Adipocyte (in vitro differentiated cells): ENCODE measurements at regions not wholly inside any gene's neighbourhood (a gene's known extent, or its start where the extent isn't known, plus 50 kb on each side); places are given as distances from the start of the nearest gene placed in this dataset.
"Not testable (repeated sequence)": the region's sequence is repeated elsewhere in the genome, so short reads cannot be mapped to it uniquely, and the experiment has no call there.

Source experiments
- DNase-seq: peaks from one replicate; pipeline ENCODE4 v3.0.0-alpha.2; 2015; ENCODE audit warnings: low read depth
- H3K27me3 ChIP-seq: replicated peaks from 2 replicates; pipeline ENCODE4 v1.7.0; 2013; ENCODE audit warnings: mild to moderate bottlenecking, low read length, moderate library complexity; ENCODE audit not compliant: control insufficient read depth, insufficient read depth
- H3K36me3 ChIP-seq: 2 replicates; pipeline ENCODE4 v1.7.0; 2013; ENCODE audit warnings: low read length, mild to moderate bottlenecking, moderate library complexity; ENCODE audit not compliant: control insufficient read depth, insufficient read depth, severe bottlenecking
- H3K4me1 ChIP-seq: 2 replicates; pipeline ENCODE4 v1.7.0; 2013; ENCODE audit warnings: mild to moderate bottlenecking, low read length, moderate library complexity; ENCODE audit not compliant: control insufficient read depth, insufficient read depth
- H3K4me3 ChIP-seq: 2 replicates; pipeline ENCODE4 v1.7.0; 2013; ENCODE audit warnings: mild to moderate bottlenecking, low read length, moderate library complexity
- H3K9ac ChIP-seq: 2 replicates; pipeline ENCODE4 v1.7.0; 2013; ENCODE audit warnings: mild to moderate bottlenecking, low read length, moderate library complexity
- H3K9me3 ChIP-seq: 2 replicates; pipeline ENCODE4 v1.7.0; 2013; ENCODE audit warnings: mild to moderate bottlenecking, low read length, moderate library complexity; ENCODE audit not compliant: control insufficient read depth

GRCh38 chr7:83857691-83858090 is 208.8 kb upstream of the SEMA3E start:
- no peaks in the 10 kb centered on the region for H3K9me3 ChIP-seq
- no peaks in the 10 kb centered on the region for H3K4me1 ChIP-seq
- DNase-seq: no peak
- H3K27me3 ChIP-seq: no peaks in the 10 kb centered on the region
- H3K36me3 ChIP-seq: no peaks in the 10 kb centered on the region
- H3K9ac ChIP-seq: no peak overlapping the region
- H3K4me3 ChIP-seq: no peak overlapping the region

GRCh38 chr7:83856094-83856493 is 207.2 kb upstream of the SEMA3E start:
- DNase-seq: no peak
- Histone ChIP-seq H3K27me3 (no peaks in the 10 kb centered on the region), H3K4me1 (no peaks in the 10 kb centered on the region), H3K36me3 (no peaks in the 10 kb centered on the region), H3K4me3 (no peak overlapping the region), H3K9me3 (no peaks in the 10 kb centered on the region), H3K9ac (no peak overlapping the region)

GRCh38 chr7:83852136-83852535 is 203.2 kb upstream of the SEMA3E start:
- Histone ChIP-seq H3K36me3 (no peaks in the 10 kb centered on the region), H3K27me3 (no peaks in the 10 kb centered on the region)

GRCh38 chr7:83851551-83851950 is 202.6 kb upstream of the SEMA3E start:
- Histone ChIP-seq H3K9ac (no peak overlapping the region), H3K27me3 (no peaks in the 10 kb centered on the region), H3K4me3 (no peak overlapping the region), H3K36me3 (no peaks in the 10 kb centered on the region), H3K4me1 (peaks cover 24% of the 10 kb centered on the region), H3K9me3 (no peaks in the 10 kb centered on the region)
- DNase-seq: no peak

More at GRCh38 chr7:83852136-83852535, 203.2 kb upstream of the SEMA3E start:
- Histone ChIP-seq H3K9me3 (no peaks in the 10 kb centered on the region), H3K4me3 (no peak overlapping the region), H3K4me1 (peaks cover 24% of the 10 kb centered on the region), H3K9ac (no peak overlapping the region)
- no peak for DNase-seq

- Histone ChIP-seq H3K36me3 (no peaks in the 10 kb centered on the region), H3K9ac (no peak overlapping the region), H3K9me3 (no peaks in the 10 kb centered on the region), H3K4me1 (peaks cover 24% of the 10 kb centered on the region), H3K27me3 (no peaks in the 10 kb centered on the region), H3K4me3 (no peak overlapping the region)
- peak; percentile 19 for DNase-seq
These were observed 202.0 kb upstream of the SEMA3E start for GRCh38 chr7:83850941-83851340.

GRCh38 chr7:83850125-83850524 is 201.2 kb upstream of the SEMA3E start:
- Histone ChIP-seq H3K27me3 (no peaks in the 10 kb centered on the region), H3K9ac (no peak overlapping the region), H3K36me3 (no peaks in the 10 kb centered on the region), H3K9me3 (no peaks in the 10 kb centered on the region), H3K4me1 (peaks cover 24% of the 10 kb centered on the region), H3K4me3 (no peak overlapping the region)
- DNase-seq: peak; percentile 64

- peaks cover 24% of the 10 kb centered on the region for H3K4me1 ChIP-seq
- DNase-seq: peak; percentile 85
- H3K4me3 ChIP-seq: no peak overlapping the region
- no peaks in the 10 kb centered on the region for H3K27me3 ChIP-seq
- no peaks in the 10 kb centered on the region for H3K9me3 ChIP-seq
- H3K36me3 ChIP-seq: no peaks in the 10 kb centered on the region
- H3K9ac ChIP-seq: no peak overlapping the region
These were observed 200.2 kb upstream of the SEMA3E start for GRCh38 chr7:83849131-83849530.

GRCh38 chr7:83842894-83843293 is 194.0 kb upstream of the SEMA3E start:
- DNase-seq: no peak
- Histone ChIP-seq H3K27me3 (no peaks in the 10 kb centered on the region), H3K36me3 (no peaks in the 10 kb centered on the region), H3K4me1 (no peaks in the 10 kb centered on the region), H3K9ac (no peak overlapping the region), H3K9me3 (peaks cover 3% of the 10 kb centered on the region), H3K4me3 (no peak overlapping the region)

- no peak overlapping the region for H3K9ac ChIP-seq
- no peak overlapping the region for H3K4me3 ChIP-seq
- no peaks in the 10 kb centered on the region for H3K36me3 ChIP-seq
- no peaks in the 10 kb centered on the region for H3K4me1 ChIP-seq
- H3K9me3 ChIP-seq: peaks cover 3% of the 10 kb centered on the region
- H3K27me3 ChIP-seq: no peaks in the 10 kb centered on the region
- DNase-seq: no peak
These were observed 188.7 kb upstream of the SEMA3E start for GRCh38 chr7:83837683-83838082.

- Histone ChIP-seq H3K9me3 (no peaks in the 10 kb centered on the region), H3K9ac (no peak overlapping the region), H3K36me3 (no peaks in the 10 kb centered on the region), H3K4me3 (no peak overlapping the region), H3K4me1 (no peaks in the 10 kb centered on the region), H3K27me3 (no peaks in the 10 kb centered on the region)
- no peak for DNase-seq
These were observed 187.1 kb upstream of the SEMA3E start for GRCh38 chr7:83836028-83836427.

GRCh38 chr7:83835424-83835823 is 186.5 kb upstream of the SEMA3E start:
- no peaks in the 10 kb centered on the region for H3K9me3 ChIP-seq
- no peak overlapping the region for H3K9ac ChIP-seq
- no peak for DNase-seq
- no peaks in the 10 kb centered on the region for H3K27me3 ChIP-seq
- H3K4me3 ChIP-seq: no peak overlapping the region
- H3K4me1 ChIP-seq: no peaks in the 10 kb centered on the region
- no peaks in the 10 kb centered on the region for H3K36me3 ChIP-seq

GRCh38 chr7:83833721-83834120 is 184.8 kb upstream of the SEMA3E start:
- H3K9ac ChIP-seq, DNase-seq, H3K4me1 ChIP-seq, H3K36me3 ChIP-seq, H3K4me3 ChIP-seq, H3K9me3 ChIP-seq, H3K27me3 ChIP-seq: not testable (repeated sequence)
